ENCODE measurements at regions not wholly inside any gene's neighbourhood (a gene's known extent, or its start where the extent isn't known, plus 50 kb on each side); places are given as distances from the start of the nearest gene placed in this dataset.

- DNase-seq (ENCODE audit: insufficient read length, low spot score) (no peak), FAIRE-seq (no peak)
Measured at GRCh38 chr9:18422296-18423036, 51.5 kb upstream of the ADAMTSL1 start.

GRCh38 chr9:18423791-18424531 lies 50.0 kb upstream of the ADAMTSL1 start:
- DNase-seq (ENCODE audit: insufficient read length, low spot score) (no peak), FAIRE-seq (no peak)

All from HTR-8/SVneo (cell line).